Neutrophil (primary cell): ENCODE measurements at regions not wholly inside any gene's neighbourhood (a gene's known extent, or its start where the extent isn't known, plus 50 kb on each side); places are given as distances from the start of the nearest gene placed in this dataset.
"Not testable (repeated sequence)": the region's sequence is repeated elsewhere in the genome, so short reads cannot be mapped to it uniquely, and the experiment has no call there.

Experiments used
- H3K27ac ChIP-seq: fragments of 200-600 bp; sonication (generic); 2 replicates; pipeline ENCODE4 v1.5.1; 2016; ENCODE audit warnings: mild to moderate bottlenecking, moderate library complexity
- H3K27me3 ChIP-seq: fragments of 200-600 bp; sonication (generic); 2 replicates; pipeline ENCODE4 v1.6.0; 2016; ENCODE audit warnings: mild to moderate bottlenecking
- H3K36me3 ChIP-seq: fragments of 200-600 bp; sonication (generic); 2 replicates; pipeline ENCODE4 v1.5.1; 2017
- H3K4me1 ChIP-seq, 2 experiments: fragments of 200-600 bp in 1 of 2; sonication (generic) in 1 of 2; 1 replicate in 1 of 2; 2 replicates in 1 of 2; pipeline versions ENCODE4 v1.5.1 to v1.6.1; 2013 to 2016; ENCODE audit warnings: low read depth in 1 of 2, low read length in 1 of 2, mild to moderate bottlenecking in 1 of 2, moderate library complexity in 1 of 2; ENCODE audit not compliant: control insufficient read depth in 1 of 2, insufficient read depth in 1 of 2
- H3K4me3 ChIP-seq, 2 experiments: fragments of 200-600 bp in 1 of 2; sonication (generic) in 1 of 2; 1 replicate in 1 of 2; 2 replicates in 1 of 2; pipeline ENCODE4 v1.5.1; 2013 to 2016; ENCODE audit warnings: low read depth in 1 of 2, low read length in 1 of 2, mild to moderate bottlenecking in 1 of 2, moderate library complexity in 1 of 2
- H3K9me3 ChIP-seq: fragments of 200-600 bp; sonication (generic); 2 replicates; pipeline ENCODE4 v1.5.1; 2016
- CTCF ChIP-seq: fragments of 200-600 bp; sonication (generic); IDR thresholded peaks from 2 replicates; pipeline ENCODE4 v1.5.1; 2016; ENCODE audit warnings: antibody characterized with exemption

- Histone ChIP-seq H3K4me3 (no peak overlapping the region), H3K27ac (no peak overlapping the region), H3K27me3 (no peaks in the 10 kb centered on the region), H3K36me3 (no peaks in the 10 kb centered on the region), H3K4me1 (no peaks in the 10 kb centered on the region), H3K9me3 (no peaks in the 10 kb centered on the region)
- TF ChIP-seq CTCF, result no peak
These were observed 196.9 kb upstream of the ETV3 start for GRCh38 chr1:157335056-157335455.

- H3K27me3 ChIP-seq, result no peaks in the 10 kb centered on the region
- TF ChIP-seq CTCF, result no peak
- H3K36me3 ChIP-seq, result no peaks in the 10 kb centered on the region
- H3K27ac ChIP-seq, result no peak overlapping the region
- no peak overlapping the region for H3K4me3 ChIP-seq
- H3K9me3 ChIP-seq, result no peaks in the 10 kb centered on the region
- H3K4me1 ChIP-seq, result no peaks in the 10 kb centered on the region
These were observed 195.8 kb upstream of the ETV3 start for GRCh38 chr1:157334041-157334440.

- not testable (repeated sequence) for H3K4me3 ChIP-seq, H3K9me3 ChIP-seq, H3K27me3 ChIP-seq, H3K4me1 ChIP-seq, H3K36me3 ChIP-seq, H3K27ac ChIP-seq
These were observed 192.0 kb upstream of the ETV3 start for GRCh38 chr1:157330177-157330576.

GRCh38 chr1:157328120-157328519 lies 189.9 kb upstream of the ETV3 start:
- not testable (repeated sequence) for H3K4me3 ChIP-seq, H3K4me1 ChIP-seq, H3K27me3 ChIP-seq, H3K36me3 ChIP-seq, H3K9me3 ChIP-seq, H3K27ac ChIP-seq

GRCh38 chr1:157326173-157326859 lies 188.1 kb upstream of the ETV3 start:
- TF ChIP-seq CTCF, result no peak

GRCh38 chr1:157325220-157325619 lies 187.0 kb upstream of the ETV3 start:
- H3K9me3 ChIP-seq, result no peaks in the 10 kb centered on the region
- no peak for TF ChIP-seq CTCF
- H3K27me3 ChIP-seq, result peaks cover 4% of the 10 kb centered on the region
- no peaks in the 10 kb centered on the region for H3K36me3 ChIP-seq
- H3K27ac ChIP-seq, result no peak overlapping the region
- H3K4me1 ChIP-seq, result no peaks in the 10 kb centered on the region
- H3K4me3 ChIP-seq, result no peak overlapping the region

More at GRCh38 chr1:157326173-157326859, 188.1 kb upstream of the ETV3 start:
- Histone ChIP-seq H3K36me3 (no peaks in the 10 kb centered on the region), H3K27ac (no peak overlapping the region), H3K9me3 (no peaks in the 10 kb centered on the region), H3K4me3 (no peak overlapping the region), H3K4me1 (no peaks in the 10 kb centered on the region), H3K27me3 (peaks cover 4% of the 10 kb centered on the region)

- H3K9me3 ChIP-seq, H3K4me3 ChIP-seq, H3K36me3 ChIP-seq, H3K27me3 ChIP-seq, H3K27ac ChIP-seq, H3K4me1 ChIP-seq: not testable (repeated sequence)
These were observed 183.8 kb upstream of the ETV3 start for GRCh38 chr1:157321972-157322371.
